Loucy (cell line): ENCODE measurements at regions not wholly inside any gene's neighbourhood (a gene's known extent, or its start where the extent isn't known, plus 50 kb on each side); places are given as distances from the start of the nearest gene placed in this dataset.
"Not testable (repeated sequence)": the region's sequence is repeated elsewhere in the genome, so short reads cannot be mapped to it uniquely, and the experiment has no call there.

Experiments
- EZH2phosphoT487 ChIP-seq: fragments of 200-600 bp; IDR thresholded peaks from 2 replicates; pipeline ENCODE4 v1.6.1; 2018; ENCODE audit warnings: antibody characterized with exemption, mild to moderate bottlenecking, moderate library complexity, borderline replicate concordance
- TF ChIP-seq, protein P1 (sequence below): fragments of 200-600 bp; sonication (generic); conservative IDR thresholded peaks from 2 replicates; pipeline ENCODE4 v1.5.1; 2014; ENCODE audit warnings: mild to moderate bottlenecking, antibody characterized with exemption, low read length

DNA sequence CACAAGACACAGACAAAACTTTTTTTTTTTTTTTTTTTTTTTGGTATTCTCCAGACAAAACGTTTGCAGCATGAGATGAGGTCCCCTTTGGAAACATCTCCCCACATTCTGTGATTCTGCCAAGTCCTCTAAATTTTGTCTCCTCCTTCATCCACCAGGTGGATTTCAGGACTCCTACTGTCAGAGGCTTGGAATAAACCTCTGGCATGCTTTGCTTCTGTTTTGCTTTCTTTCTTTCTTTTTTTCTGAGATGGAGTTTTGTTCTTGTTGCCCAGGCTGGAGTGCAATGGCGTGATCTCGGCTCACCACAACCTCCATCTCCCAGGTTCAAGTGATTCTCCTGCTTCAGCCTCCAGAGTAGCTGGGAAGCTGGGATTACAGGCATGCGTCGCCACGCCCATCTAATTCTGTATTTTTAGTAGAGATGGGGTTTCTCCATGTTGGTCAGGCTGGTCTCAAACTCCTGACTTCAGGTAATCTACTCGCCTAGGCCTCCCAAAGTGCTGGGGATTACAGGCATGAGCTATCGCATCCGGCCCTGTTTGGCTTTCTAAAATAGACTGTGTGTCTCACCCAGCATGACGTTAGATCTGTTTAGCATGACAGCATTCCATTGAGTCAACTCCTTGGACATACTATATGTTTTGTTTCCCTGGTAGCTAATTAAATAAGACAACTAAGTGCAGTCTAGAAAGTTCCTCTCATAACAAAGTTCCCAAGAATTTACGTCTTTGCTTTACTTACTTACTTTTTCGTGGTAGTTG is 142.5 kb downstream of the NPIPA7 start:
- TF ChIP-seq, protein P1, sequence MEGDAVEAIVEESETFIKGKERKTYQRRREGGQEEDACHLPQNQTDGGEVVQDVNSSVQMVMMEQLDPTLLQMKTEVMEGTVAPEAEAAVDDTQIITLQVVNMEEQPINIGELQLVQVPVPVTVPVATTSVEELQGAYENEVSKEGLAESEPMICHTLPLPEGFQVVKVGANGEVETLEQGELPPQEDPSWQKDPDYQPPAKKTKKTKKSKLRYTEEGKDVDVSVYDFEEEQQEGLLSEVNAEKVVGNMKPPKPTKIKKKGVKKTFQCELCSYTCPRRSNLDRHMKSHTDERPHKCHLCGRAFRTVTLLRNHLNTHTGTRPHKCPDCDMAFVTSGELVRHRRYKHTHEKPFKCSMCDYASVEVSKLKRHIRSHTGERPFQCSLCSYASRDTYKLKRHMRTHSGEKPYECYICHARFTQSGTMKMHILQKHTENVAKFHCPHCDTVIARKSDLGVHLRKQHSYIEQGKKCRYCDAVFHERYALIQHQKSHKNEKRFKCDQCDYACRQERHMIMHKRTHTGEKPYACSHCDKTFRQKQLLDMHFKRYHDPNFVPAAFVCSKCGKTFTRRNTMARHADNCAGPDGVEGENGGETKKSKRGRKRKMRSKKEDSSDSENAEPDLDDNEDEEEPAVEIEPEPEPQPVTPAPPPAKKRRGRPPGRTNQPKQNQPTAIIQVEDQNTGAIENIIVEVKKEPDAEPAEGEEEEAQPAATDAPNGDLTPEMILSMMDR, result not testable (repeated sequence)
- TF ChIP-seq EZH2phosphoT487, result not testable (repeated sequence)
